ENCODE measurements at regions not wholly inside any gene's neighbourhood (a gene's known extent, or its start where the extent isn't known, plus 50 kb on each side); places are given as distances from the start of the nearest gene placed in this dataset.

- TF ChIP-seq, protein P1, sequence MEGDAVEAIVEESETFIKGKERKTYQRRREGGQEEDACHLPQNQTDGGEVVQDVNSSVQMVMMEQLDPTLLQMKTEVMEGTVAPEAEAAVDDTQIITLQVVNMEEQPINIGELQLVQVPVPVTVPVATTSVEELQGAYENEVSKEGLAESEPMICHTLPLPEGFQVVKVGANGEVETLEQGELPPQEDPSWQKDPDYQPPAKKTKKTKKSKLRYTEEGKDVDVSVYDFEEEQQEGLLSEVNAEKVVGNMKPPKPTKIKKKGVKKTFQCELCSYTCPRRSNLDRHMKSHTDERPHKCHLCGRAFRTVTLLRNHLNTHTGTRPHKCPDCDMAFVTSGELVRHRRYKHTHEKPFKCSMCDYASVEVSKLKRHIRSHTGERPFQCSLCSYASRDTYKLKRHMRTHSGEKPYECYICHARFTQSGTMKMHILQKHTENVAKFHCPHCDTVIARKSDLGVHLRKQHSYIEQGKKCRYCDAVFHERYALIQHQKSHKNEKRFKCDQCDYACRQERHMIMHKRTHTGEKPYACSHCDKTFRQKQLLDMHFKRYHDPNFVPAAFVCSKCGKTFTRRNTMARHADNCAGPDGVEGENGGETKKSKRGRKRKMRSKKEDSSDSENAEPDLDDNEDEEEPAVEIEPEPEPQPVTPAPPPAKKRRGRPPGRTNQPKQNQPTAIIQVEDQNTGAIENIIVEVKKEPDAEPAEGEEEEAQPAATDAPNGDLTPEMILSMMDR (IDR thresholded peaks at IDR 0.05 in 8 of 11, conservative IDR thresholded peaks at IDR 0.05 in 3 of 11) = no peak
- no peak for TF ChIP-seq POLR2A (IDR thresholded peaks at IDR 0.05)
Measured at GRCh38 chr5:82466986-82467561, 188.9 kb upstream of the RPS23 start.
